NB4 (cell line): ENCODE measurements at regions not wholly inside any gene's neighbourhood (a gene's known extent, or its start where the extent isn't known, plus 50 kb on each side); places are given as distances from the start of the nearest gene placed in this dataset.

Source experiments
- DNase-seq: peaks from one replicate; pipeline ENCODE4 v3.0.0; 2010; ENCODE audit warnings: low read depth
- H3K4me3 ChIP-seq: one replicate; pipeline ENCODE4 v1.5.1; 2011; ENCODE audit warnings: mild to moderate bottlenecking, low read depth, low read length, moderate library complexity
- MYC ChIP-seq: IDR thresholded peaks from 2 replicates; pipeline ENCODE4 v1.6.1; 2011; ENCODE audit warnings: low read depth, low read length
- POLR2A ChIP-seq: IDR thresholded peaks from 2 replicates; pipeline ENCODE4 v1.6.1; 2011; ENCODE audit warnings: mild to moderate bottlenecking; ENCODE audit not compliant: insufficient read length; ENCODE audit errors: extremely low read depth
- TF ChIP-seq, protein P1 (sequence below): IDR thresholded peaks from 2 replicates; pipeline ENCODE4 v1.6.1; 2011; ENCODE audit warnings: low read depth, low read length
- TF ChIP-seq, protein P2 (sequence below): IDR thresholded peaks from one replicate; pipeline ENCODE4 v1.5.1; 2012; ENCODE audit warnings: low read depth, low read length

DNA sequence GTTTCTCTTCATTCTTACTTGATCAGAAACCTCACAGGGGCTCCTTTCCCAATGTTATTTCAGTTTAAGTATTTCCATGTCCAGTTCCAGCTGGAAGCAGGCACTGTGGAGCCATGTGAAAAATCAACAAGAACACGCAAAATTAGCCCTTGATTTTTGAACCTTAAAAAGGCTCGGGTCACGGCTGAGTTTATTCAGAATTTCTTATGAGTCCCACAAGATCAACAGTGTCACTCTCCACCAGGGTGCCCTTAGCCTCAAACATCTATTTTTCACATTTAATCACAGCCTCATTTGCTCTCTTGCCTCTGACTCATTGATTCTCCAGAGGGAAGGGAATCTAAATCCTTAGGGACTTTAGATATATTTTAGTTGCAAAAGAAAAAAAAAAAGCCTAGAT, 157.7 kb upstream of the AVPR1A start:
- DNase-seq = no peak
- no peak overlapping the region for H3K4me3 ChIP-seq
- TF ChIP-seq, protein P1, sequence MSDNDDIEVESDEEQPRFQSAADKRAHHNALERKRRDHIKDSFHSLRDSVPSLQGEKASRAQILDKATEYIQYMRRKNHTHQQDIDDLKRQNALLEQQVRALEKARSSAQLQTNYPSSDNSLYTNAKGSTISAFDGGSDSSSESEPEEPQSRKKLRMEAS = no peak

DNA sequence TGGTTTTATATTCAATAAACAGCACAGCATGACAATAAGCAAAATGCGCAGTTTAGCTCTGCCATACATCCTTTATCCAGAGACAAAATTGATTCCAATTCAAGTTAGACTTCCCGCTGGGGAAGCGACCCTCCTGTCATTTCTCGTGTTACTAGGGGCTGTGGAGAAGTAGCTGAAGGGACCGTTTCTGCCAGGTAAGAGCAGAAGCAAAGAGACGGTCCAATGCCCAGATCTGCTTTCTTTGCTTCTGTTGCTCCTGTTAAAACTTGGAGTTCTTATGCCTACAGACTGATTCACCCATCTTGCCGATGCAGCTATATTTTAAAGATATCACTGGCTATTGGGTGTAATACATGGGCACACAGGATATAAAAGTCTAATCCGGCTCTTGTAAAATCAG, 156.8 kb upstream of the AVPR1A start:
- no peak for DNase-seq
- no peak overlapping the region for H3K4me3 ChIP-seq
- TF ChIP-seq POLR2A (no peak), MYC (no peak)
- TF ChIP-seq, protein P1 = no peak
- TF ChIP-seq, protein P2, sequence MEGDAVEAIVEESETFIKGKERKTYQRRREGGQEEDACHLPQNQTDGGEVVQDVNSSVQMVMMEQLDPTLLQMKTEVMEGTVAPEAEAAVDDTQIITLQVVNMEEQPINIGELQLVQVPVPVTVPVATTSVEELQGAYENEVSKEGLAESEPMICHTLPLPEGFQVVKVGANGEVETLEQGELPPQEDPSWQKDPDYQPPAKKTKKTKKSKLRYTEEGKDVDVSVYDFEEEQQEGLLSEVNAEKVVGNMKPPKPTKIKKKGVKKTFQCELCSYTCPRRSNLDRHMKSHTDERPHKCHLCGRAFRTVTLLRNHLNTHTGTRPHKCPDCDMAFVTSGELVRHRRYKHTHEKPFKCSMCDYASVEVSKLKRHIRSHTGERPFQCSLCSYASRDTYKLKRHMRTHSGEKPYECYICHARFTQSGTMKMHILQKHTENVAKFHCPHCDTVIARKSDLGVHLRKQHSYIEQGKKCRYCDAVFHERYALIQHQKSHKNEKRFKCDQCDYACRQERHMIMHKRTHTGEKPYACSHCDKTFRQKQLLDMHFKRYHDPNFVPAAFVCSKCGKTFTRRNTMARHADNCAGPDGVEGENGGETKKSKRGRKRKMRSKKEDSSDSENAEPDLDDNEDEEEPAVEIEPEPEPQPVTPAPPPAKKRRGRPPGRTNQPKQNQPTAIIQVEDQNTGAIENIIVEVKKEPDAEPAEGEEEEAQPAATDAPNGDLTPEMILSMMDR = no peak

DNA sequence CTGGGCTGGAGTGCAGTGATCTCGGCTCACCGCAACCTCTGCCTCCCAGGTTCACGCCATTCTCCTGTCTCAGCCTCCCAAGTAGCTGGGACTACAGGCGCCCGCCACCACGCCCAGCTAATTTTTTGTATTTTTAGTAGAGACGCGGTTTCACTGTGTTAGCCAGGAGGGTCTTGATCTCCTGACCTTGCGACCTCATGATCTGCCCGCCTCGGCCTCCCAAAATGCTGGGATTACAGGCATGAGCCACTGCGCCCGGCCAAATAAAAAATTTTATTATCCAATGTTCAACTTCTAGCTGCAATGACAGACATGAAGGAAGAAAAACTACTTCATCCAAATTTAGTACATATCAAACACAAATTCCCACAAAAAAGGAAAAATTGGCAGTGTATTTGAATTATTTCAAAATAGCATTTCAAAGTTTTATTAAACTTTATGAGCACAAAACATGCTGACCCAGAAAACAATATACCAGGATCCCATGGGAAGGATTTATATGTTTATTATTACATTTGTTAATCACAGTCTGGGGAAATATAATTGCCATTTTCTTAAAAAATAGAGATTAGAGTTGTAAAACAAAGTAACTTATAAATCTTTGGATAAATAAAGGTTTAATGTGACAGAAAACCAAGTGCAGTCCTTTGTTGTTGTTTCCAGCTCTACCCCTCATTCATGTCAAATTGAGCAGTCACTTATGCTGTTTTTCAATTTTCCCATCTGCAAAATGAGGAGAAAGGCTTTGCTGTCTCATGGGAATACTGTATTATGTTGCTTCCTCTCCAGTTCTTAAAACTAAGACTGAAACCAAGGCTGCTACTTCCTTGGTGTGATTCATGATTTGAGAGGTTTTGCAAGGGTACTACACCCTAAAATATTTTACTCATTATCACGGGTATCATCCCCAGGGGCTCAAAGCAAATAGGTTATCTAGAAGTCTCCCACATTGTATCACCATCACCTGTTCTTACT, 155.2 kb upstream of the AVPR1A start:
- H3K4me3 ChIP-seq = no peak overlapping the region
- no peak for TF ChIP-seq POLR2A
- TF ChIP-seq, protein P1 = no peak
- DNase-seq = peak; percentile 22

DNA sequence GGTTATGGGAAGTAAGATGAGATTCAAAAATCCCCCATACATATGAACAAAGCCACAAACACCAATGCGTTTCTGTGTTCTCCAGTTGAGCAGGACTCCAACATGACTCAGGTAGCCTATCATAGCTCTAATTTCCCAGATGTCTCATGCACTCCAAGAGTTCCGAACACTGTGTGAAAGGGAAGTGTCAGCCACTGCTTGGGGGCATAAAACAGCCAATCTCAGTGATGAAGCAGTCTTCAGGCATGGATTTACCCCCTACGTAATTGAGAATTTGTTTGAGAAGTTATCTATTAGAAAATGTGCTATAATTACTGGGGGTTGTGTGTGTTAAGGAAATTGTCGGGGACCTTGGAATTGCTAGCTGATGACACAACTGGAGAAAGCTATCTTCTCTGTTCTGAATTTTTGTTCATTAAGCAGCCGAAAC, 153.9 kb upstream of the AVPR1A start:
- no peak for DNase-seq
- no peak overlapping the region for H3K4me3 ChIP-seq

DNA sequence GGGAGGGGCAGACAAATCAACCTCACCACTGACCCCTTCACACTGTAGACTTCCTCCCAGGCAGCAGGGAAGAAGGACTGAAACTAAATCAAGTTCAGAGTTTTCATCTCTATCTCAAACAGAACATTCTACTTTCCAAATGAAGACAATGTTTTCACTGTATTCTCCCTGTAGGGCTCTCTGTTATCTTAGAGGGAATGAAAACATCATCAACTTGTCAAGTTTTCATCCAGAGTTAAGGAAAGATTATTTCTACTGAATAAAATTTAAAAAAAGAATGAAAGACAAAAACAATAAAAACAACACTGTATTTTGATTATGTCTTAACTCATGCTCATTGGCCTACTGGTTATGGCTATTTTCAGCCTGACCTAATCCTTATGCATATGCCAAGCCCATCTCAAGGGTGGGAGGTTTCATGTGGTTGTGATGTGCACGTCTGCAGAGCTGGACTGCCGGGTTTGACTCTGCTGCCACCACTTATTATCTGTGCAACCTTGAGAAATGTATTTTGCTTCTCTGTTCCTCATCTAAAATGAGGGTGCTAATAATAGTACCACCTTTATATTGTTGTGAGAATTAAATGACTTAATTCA, 152.0 kb upstream of the AVPR1A start:
- no peak overlapping the region for H3K4me3 ChIP-seq
- no peak for DNase-seq
- TF ChIP-seq MYC (no peak), POLR2A (no peak)
- TF ChIP-seq, protein P1 = no peak
- TF ChIP-seq, protein P2 = no peak

More for the DNA sequence above, 153.9 kb upstream of the AVPR1A start:
- TF ChIP-seq, protein P1 = no peak
- TF ChIP-seq MYC (no peak), POLR2A (no peak)
- TF ChIP-seq, protein P2 = no peak

DNA sequence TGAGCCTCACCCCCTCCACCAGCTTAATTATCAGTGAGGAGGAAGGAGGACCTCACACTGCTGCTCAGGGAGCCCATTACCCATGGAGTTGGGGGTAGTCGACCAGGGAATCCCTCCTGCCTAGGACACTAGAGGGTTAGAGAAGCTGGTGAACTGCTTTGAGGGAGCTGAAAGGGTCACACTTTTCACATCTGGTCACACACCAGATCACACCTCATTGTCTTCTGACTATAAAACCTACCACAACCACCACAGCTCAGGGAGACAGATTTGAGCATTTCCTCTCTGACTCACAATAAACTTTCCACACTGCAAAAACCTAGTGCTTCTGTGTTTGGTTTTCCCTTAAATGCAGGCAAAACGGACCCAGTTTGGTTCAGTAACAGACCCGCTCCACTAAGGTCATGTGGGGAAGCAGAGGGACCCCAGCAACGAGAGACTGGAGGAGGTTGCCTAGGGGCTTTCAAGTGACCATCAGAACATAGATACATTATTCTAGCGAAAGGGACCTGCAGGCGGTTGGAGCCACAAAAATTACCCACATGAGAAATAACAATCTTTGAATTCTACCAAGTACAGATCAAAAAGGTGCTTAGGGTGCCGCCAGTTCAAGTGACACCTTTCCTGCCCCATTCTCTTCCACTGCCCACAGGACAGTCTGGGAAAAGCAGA, 151.4 kb upstream of the AVPR1A start:
- TF ChIP-seq, protein P2 = no peak
- no peak for DNase-seq

More for the DNA sequence above, 151.4 kb upstream of the AVPR1A start:
- no peak overlapping the region for H3K4me3 ChIP-seq
